NCI-H460 (cell line): ENCODE measurements at regions not wholly inside any gene's neighbourhood (a gene's known extent, or its start where the extent isn't known, plus 50 kb on each side); places are given as distances from the start of the nearest gene placed in this dataset.

Source experiments
- DNase-seq: peaks from one replicate; pipeline ENCODE4 v3.0.0-alpha.2; 2016; ENCODE audit warnings: low read depth; ENCODE audit errors: extremely low read depth
- small RNA-seq, 2 experiments: library from RNA; depleted of rRNA; stranded (forward); fragments of <200 nt; gene quantifications; one replicate each; pipeline ENCODE3, GENCODE V24; 2014

DNA sequence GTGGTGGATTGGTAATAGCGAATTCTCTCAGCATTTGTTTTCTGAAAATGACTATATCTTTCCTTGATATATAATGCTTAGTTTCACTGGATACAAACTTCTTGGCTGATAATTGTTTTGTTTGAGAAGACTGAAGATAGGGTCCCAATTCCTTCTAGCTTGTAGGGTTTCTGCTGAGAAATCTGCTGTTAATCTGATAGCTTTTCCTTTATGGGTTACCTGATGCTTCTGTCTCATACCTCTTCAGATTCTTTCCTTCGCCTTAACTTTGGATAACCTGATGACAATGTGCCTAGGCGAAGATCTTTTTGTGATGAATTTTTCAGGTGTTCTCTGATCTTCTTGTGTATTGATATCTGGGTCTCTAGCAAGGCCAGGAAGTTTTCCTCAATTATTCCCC lies 94.7 kb upstream of the ACO1 start:
- DNase-seq: no peak

DNA sequence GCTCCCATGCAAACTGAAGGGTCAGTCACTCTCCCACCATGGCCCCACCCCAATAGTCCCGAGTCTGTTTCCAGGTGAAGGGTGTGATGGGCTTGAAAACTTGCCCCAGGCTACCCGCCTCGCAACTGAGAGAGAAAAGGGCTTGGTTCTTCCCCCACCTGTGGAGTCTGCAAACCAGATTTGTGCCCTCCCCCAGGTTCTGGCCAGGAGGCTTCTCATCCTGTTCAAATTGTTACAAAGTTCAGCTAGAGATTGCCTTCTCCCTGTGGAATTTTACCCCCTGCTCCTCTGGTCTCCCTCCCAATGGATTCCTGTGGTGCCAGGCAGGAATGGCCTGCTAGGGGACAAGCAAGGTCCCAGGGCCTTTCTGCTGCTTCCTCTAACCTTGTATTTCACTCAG lies 93.1 kb upstream of the ACO1 start:
- no peak for DNase-seq

DNA sequence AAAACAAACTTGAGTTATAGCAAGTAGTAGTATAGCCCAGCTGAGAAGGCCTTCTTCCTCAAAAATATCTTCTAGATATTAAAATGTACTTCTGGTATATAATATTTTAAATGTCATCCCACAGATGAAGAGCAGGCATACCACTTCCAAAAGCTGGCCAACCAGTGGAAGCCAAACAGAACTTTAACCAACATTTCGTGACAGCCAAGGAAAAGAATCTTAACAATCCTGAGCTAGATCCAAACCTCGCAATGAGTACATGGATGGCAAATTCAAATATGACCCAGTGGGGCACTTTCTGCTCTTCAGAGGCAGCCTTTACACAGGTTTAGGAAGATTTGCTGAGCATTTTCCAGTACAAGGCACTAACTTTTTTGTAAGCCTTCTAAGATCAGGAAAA lies 91.8 kb upstream of the ACO1 start:
- DNase-seq: no peak

DNA sequence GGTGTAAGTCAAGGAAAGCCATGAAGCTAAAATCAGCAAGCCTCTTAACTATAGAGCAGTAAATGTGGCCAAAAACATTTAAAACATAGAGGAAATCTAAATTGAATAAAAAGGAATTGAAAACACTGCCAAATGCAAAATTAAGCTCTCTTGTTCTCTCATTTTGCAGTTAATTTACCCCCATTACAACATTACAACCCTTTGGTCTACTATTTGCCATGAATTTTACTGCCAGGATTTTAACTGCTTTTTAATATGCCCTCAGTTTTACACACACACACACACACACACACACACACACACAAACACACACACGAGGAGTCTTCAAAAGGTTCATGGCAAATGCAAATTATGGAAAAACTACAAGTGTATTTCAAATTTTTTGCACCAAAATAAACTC lies 91.4 kb upstream of the ACO1 start:
- no peak for DNase-seq

DNA sequence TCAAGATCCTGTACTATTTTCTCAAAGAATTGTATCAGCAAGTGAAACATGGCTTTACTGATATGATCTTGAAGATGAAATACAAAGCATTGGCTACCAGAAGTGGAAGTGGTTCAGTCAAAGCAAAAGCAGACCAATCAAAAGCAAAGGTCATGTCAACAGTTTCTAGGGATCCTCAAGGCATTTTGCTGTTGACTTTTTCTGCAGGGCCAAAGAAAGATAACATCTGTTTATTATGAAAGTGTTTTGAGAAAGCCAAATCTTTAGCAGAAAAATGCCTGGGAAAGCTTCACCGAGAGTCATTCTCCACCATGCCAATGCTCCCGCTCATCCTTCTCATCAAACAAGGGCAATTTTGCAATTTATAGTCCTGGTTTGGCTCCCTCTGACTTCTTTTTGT lies 90.3 kb upstream of the ACO1 start:
- DNase-seq: no peak

DNA sequence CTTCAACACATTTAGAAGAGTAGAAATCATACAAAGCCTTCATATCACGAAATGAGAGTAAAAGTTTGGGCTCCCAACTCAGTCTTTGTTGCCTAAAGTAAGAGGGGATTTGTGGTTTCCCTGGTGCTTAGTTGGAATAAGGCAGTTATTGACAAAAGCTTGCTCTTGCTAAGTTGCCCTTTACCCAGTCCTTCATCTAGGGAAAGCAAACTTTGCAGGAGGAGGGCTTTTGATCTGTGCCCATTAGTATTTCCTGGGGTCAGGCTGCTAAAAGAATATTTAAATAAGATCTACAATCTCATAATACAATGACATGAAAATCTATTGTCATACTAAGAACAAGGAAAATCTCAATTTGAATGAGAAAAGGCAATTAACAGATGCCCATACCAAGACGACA lies 84.1 kb upstream of the ACO1 start:
- no peak for DNase-seq

DNA sequence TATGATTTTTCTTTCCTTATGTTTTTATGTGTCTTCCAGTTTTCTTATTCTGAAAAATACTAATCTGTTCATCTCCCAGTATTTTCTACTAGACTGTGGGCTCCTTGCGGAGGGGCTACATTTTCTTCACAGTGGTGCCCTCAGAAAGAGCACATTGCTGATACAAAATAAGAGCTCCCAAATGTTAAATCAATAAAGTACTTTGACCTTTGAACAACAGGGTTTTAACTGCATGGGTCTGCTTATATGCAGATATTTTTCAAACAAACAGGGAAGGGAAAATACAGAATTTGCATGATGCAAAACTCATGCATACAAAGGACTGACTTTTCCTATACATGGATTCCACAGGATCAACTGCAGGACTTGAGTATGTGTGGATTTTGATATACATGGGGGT lies 79.9 kb upstream of the ACO1 start:
- no peak for DNase-seq

DNA sequence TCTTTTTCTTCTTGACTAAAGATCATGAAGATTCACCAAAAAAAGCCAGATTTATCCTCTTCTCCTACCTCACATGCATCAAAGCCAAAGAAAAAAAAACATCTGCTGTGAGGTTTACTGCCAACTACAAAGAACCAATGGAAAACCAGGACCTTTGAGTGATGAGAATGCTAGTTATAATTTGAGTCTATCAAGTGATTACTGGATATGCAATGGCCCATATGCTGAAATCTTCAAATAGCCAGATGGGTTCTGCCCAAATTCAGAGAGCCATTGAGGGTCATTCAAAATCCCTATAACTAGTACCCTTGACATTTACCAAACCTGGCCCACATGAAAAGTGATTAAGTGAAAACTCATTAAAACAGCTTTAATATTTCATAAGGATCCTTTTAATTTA lies 78.4 kb upstream of the ACO1 start:
- DNase-seq: no peak

DNA sequence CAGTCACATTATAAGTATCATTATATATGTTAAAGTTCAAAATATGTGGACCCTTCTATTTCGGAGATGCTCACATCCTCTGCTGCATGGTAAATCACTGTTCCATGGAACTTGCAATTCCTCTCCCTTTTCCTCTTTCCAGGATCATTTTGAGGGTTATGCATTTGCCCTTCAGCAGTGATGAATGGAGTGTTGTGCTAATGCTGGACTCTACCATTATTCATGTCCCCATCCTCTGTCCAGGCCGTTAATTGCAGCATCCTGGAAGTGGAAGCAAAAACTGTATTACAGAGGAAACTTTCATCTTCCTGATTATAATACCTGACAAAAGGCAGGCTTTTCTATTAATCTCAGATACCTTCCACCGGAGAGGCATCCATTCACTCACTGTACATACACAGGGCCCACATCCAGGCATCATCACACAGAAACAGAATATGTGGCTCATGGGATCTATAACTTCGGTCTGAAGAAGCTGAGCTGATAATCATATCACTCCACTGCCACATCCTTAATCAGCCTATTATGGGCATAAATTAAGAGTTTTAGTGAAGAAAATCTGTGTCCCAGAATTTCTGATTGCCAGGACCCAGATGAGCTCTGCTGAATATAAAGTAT lies 65.0 kb upstream of the ACO1 start:
- no peak for DNase-seq

DNA sequence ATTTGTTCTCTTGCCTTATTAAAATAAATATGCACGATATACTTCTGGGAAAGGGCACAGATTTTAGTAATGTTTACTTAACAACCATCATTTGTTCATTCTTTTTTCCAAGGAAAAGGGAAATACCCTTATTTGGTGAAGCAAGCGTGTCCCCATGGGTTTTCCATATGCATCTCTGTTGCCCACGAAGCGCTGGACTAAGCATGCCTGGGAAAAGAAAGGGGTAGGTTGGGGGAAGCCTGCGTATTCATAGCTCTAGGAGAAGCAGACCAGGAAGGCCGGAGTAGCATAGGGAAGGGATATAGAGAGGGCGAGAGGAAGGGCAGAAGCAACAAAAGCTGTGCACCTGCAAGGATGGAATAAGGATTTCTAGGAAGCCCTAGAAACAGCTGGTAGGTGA lies 61.8 kb upstream of the ACO1 start:
- no peak for DNase-seq

DNA sequence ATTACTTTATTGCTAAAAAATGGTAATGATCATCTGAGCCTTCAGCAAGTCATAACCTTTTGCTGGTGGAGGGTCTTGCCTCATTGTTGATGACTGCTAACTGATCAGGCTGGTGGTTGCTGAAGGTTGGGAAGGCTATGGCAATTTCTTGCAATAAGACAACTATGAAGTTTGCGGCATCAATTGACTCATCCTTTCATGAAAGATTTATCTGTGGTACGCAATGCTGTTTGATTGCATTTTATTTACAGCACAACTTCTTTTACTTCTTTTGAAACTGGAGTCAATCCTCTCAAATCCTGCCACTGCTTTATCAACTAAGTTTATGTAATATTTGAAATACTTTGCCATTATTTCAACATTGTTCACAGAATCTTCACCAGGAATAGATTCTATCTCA lies 58.3 kb upstream of the ACO1 start:
- DNase-seq: no peak

DNA sequence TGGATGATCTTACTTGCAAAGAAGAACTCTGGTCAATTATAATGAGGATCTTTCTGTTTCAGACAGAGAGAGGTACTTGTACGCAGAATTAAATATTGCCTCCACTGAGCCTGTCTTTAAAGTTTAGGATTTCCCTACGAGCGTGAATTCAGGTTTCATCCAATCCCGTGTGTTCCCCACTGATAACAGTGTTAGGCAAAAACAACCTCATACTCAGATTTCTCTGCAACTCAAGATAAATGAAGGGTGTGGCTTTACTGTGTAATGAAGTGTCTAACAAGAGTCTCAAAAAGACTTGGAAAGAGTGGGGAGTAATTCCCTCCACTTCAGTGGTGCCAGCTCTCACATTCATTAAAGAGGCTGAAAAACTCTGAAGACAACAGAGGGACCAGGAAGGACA lies 53.2 kb upstream of the ACO1 start:
- DNase-seq: no peak

DNA sequence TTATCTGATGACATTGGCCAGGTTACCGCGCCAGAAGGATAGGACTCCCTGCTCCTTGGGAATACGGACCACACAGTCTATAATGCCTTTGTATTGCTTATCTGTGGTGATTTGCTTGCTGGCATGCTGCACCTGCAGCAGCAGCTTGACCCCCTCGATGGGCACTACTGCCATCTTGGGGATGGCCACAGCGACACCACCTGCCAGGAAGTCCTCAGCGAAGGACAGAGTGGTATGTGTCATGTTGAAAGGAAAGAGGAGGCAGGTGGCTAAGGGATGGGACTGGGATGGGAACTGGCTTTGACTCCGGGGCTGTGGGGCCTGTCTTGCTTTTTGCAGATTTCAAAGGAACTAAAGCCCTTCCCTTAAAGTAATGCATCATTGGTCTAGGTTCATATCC lies 50.3 kb upstream of the ACO1 start:
- no peak for DNase-seq

Small RNA genes in the stretch of these regions (small RNA-seq; reads per million reads assigned to genes)
- gene MIR873 (0.68 to 11.1 reads per million in 2 experiments), gene MIR876 (0.12 to 0.21 reads per million in 2 experiments), gene RNA5SP281 (0 reads per million in 2 experiments)
